K562 (cell line): ENCODE measurements at regions not wholly inside any gene's neighbourhood (a gene's known extent, or its start where the extent isn't known, plus 50 kb on each side); places are given as distances from the start of the nearest gene placed in this dataset.

Experiments used
- EGR1 ChIP-seq: fragments of 450-650 bp; conservative IDR thresholded peaks from 2 replicates; pipeline ENCODE4 v1.6.1; 2017; ENCODE audit warnings: mild to moderate bottlenecking
- EHMT2 ChIP-seq: fragments of 450-650 bp; IDR thresholded peaks from 2 replicates; pipeline ENCODE4 v1.6.1; 2018; ENCODE audit warnings: antibody characterized with exemption
- EP300 ChIP-seq: IDR thresholded peaks from 2 replicates; pipeline ENCODE4 v1.6.1; 2012; ENCODE audit warnings: low read length, improper control_type of control experiment
- EP400 ChIP-seq: fragments of 450-650 bp; IDR thresholded peaks from 2 replicates; pipeline ENCODE4 v1.6.1; 2017; ENCODE audit warnings: antibody characterized with exemption, mild to moderate bottlenecking, moderate library complexity
- ERF ChIP-seq: fragments of 450-650 bp; formaldehyde crosslinking; IDR thresholded peaks from 2 replicates; pipeline ENCODE4 v1.4.0; 2020; ENCODE audit warnings: mild to moderate bottlenecking, mixed read lengths
- FOXK2 ChIP-seq, 2 experiments: fragments of 450-650 bp; IDR thresholded peaks in 1 of 2; conservative IDR thresholded peaks in 1 of 2; 2 replicates each; pipeline ENCODE4 v1.6.1; 2016; ENCODE audit warnings: low read depth in 2 of 2, mild to moderate bottlenecking in 1 of 2
- HNRNPK ChIP-seq: fragments of 200-400 bp; formaldehyde crosslinking; IDR thresholded peaks from one replicate; pipeline ENCODE4 v1.6.1; 2018; ENCODE audit warnings: mild to moderate bottlenecking, low read depth, low read length; ENCODE audit not compliant: poor library complexity, severe bottlenecking
- MED1 ChIP-seq: sonication (generic); formaldehyde crosslinking; IDR thresholded peaks from 2 replicates; pipeline ENCODE4 v1.8.1; 2023; ENCODE audit warnings: missing genetic modification reagents, borderline replicate concordance
- MYC ChIP-seq, 2 experiments: fragments of 250-450 bp in 1 of 2; sonication (Bioruptor Pico) in 1 of 2; IDR thresholded peaks; 2 replicates each; pipeline versions ENCODE4 v1.5.1 to v1.6.1; 2012 to 2021; ENCODE audit warnings: low read depth in 2 of 2, borderline replicate concordance in 1 of 2, improper control_type of control experiment in 1 of 2, low read length in 1 of 2, mild to moderate bottlenecking in 1 of 2, moderate library complexity in 1 of 2
- TF ChIP-seq, protein P1 (sequence below): fragments of 250-450 bp; sonication (Bioruptor Pico); IDR thresholded peaks from 2 replicates; pipeline ENCODE4 v1.5.0; 2020; ENCODE audit warnings: mild to moderate bottlenecking, borderline replicate concordance
- TF ChIP-seq, protein P2 (sequence below), 3 experiments: IDR thresholded peaks in 2 of 3; conservative IDR thresholded peaks in 1 of 3; 2 replicates each; pipeline ENCODE4 v1.5.1; 2011 to 2012; ENCODE audit warnings: low read length in 3 of 3, mild to moderate bottlenecking in 3 of 3, control low read depth in 2 of 3, improper control_type of control experiment in 1 of 3, inconsistent platforms in 1 of 3, low read depth in 1 of 3, mixed read lengths in 1 of 3, moderate library complexity in 1 of 3; ENCODE audit not compliant: insufficient read depth in 2 of 3

DNA sequence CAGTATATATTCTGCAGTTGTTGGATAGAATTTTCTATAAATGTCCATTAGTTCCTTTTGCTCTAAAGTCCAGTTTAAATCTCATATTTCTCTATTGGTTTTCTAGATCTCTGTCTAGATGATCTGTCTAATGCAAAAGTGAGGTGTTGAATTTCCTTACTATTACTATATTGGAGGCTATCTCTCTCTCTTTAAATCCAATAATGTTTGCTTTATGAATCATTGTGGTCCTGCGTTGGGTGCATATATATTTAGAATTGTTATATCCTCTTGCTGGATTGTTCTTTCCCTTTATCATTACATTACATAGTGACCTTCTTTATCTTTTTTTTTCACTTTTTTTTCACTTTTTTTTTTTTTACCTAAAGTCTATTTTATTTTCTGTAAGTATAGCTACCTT, 208.5 kb upstream of the ASCC3 start:
- TF ChIP-seq ERF (CRISPR knock-in tag) (no peak), HNRNPK (no peak), FOXK2 (conservative IDR thresholded peaks at IDR 0.05 in 1 of 2, IDR thresholded peaks at IDR 0.05 in 1 of 2; ENCODE audit: low read depth in 2 of 2) (no peak), MED1 (CRISPR knock-in tag) (no peak), EHMT2 (no peak), EP400 (no peak), EP300 (no peak), EGR1 (no peak), MYC (IDR thresholded peaks at IDR 0.05; ENCODE audit: low read depth, low read length) (no peak), MYC (CRISPR knock-in tag; IDR thresholded peaks at IDR 0.05; ENCODE audit: borderline replicate concordance, low read depth) (no peak)
- TF ChIP-seq, protein P1, sequence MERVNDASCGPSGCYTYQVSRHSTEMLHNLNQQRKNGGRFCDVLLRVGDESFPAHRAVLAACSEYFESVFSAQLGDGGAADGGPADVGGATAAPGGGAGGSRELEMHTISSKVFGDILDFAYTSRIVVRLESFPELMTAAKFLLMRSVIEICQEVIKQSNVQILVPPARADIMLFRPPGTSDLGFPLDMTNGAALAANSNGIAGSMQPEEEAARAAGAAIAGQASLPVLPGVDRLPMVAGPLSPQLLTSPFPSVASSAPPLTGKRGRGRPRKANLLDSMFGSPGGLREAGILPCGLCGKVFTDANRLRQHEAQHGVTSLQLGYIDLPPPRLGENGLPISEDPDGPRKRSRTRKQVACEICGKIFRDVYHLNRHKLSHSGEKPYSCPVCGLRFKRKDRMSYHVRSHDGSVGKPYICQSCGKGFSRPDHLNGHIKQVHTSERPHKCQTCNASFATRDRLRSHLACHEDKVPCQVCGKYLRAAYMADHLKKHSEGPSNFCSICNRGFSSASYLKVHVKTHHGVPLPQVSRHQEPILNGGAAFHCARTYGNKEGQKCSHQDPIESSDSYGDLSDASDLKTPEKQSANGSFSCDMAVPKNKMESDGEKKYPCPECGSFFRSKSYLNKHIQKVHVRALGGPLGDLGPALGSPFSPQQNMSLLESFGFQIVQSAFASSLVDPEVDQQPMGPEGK (CRISPR knock-in tag), result no peak
- TF ChIP-seq, protein P2, sequence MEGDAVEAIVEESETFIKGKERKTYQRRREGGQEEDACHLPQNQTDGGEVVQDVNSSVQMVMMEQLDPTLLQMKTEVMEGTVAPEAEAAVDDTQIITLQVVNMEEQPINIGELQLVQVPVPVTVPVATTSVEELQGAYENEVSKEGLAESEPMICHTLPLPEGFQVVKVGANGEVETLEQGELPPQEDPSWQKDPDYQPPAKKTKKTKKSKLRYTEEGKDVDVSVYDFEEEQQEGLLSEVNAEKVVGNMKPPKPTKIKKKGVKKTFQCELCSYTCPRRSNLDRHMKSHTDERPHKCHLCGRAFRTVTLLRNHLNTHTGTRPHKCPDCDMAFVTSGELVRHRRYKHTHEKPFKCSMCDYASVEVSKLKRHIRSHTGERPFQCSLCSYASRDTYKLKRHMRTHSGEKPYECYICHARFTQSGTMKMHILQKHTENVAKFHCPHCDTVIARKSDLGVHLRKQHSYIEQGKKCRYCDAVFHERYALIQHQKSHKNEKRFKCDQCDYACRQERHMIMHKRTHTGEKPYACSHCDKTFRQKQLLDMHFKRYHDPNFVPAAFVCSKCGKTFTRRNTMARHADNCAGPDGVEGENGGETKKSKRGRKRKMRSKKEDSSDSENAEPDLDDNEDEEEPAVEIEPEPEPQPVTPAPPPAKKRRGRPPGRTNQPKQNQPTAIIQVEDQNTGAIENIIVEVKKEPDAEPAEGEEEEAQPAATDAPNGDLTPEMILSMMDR (IDR thresholded peaks at IDR 0.05 in 2 of 3, conservative IDR thresholded peaks at IDR 0.05 in 1 of 3; ENCODE audit: insufficient read depth in 2 of 3, low read depth in 1 of 3, low read length in 3 of 3), result no peak
